ENCODE measurements at regions not wholly inside any gene's neighbourhood (a gene's known extent, or its start where the extent isn't known, plus 50 kb on each side); places are given as distances from the start of the nearest gene placed in this dataset.

DNA sequence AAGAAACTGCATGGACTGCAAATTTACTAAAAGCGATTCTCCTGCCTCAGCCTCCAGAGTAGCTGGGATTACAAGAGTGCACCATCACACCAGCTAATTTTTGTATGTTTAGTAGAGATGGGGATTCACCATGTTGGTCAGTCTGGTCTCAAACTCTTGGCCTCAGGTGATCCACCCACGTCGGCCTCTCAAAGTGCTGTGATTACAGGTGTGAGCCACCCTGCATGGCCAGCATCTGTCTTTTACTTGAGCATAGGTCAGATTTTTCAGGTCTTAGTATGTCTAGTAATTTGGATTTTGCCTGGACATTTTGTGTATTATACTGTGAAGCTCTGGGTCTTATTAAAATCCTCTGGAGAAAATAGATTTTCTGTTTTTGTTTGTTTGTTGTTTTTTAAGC is 277.8 kb upstream of the VLDLR start (continued):
- TF ChIP-seq ZNF114 (CRISPR knock-in tag; IDR thresholded peaks at IDR 0.05), result no peak
- TF ChIP-seq NANOG (IDR thresholded peaks at IDR 0.05; ENCODE audit: borderline replicate concordance), result no peak
- TF ChIP-seq, protein P1, sequence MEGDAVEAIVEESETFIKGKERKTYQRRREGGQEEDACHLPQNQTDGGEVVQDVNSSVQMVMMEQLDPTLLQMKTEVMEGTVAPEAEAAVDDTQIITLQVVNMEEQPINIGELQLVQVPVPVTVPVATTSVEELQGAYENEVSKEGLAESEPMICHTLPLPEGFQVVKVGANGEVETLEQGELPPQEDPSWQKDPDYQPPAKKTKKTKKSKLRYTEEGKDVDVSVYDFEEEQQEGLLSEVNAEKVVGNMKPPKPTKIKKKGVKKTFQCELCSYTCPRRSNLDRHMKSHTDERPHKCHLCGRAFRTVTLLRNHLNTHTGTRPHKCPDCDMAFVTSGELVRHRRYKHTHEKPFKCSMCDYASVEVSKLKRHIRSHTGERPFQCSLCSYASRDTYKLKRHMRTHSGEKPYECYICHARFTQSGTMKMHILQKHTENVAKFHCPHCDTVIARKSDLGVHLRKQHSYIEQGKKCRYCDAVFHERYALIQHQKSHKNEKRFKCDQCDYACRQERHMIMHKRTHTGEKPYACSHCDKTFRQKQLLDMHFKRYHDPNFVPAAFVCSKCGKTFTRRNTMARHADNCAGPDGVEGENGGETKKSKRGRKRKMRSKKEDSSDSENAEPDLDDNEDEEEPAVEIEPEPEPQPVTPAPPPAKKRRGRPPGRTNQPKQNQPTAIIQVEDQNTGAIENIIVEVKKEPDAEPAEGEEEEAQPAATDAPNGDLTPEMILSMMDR (conservative IDR thresholded peaks at IDR 0.05; ENCODE audit: low read depth in 2 of 2), result no peak
- no peak for TF ChIP-seq EZH2phosphoT487 (IDR thresholded peaks at IDR 0.05; ENCODE audit: unreplicated experiment)

DNA sequence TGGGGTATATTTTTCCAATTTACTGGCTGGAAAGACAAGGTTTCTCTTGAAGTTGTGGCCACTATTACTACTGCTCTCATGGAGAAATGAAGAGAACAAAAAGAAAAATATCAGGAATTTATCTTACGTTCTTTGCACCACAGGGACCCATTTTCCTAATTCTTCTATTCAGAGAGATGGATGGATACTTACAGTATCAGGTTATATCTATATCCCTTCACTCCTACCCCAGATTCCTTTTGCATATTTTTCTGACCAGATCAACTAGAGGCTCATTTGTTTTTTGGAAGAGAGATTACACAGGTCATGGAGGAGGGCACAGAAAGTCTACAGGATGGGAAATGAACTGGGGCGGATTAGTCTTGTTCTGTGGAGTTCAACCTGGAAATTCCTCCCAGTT is 277.2 kb upstream of the VLDLR start:
- H3K27ac Mint-ChIP-seq, result no peak overlapping the region
- TF ChIP-seq EZH2 (IDR thresholded peaks at IDR 0.05; ENCODE audit: low read depth, unreplicated experiment), result no peak
- TF ChIP-seq, protein P2, sequence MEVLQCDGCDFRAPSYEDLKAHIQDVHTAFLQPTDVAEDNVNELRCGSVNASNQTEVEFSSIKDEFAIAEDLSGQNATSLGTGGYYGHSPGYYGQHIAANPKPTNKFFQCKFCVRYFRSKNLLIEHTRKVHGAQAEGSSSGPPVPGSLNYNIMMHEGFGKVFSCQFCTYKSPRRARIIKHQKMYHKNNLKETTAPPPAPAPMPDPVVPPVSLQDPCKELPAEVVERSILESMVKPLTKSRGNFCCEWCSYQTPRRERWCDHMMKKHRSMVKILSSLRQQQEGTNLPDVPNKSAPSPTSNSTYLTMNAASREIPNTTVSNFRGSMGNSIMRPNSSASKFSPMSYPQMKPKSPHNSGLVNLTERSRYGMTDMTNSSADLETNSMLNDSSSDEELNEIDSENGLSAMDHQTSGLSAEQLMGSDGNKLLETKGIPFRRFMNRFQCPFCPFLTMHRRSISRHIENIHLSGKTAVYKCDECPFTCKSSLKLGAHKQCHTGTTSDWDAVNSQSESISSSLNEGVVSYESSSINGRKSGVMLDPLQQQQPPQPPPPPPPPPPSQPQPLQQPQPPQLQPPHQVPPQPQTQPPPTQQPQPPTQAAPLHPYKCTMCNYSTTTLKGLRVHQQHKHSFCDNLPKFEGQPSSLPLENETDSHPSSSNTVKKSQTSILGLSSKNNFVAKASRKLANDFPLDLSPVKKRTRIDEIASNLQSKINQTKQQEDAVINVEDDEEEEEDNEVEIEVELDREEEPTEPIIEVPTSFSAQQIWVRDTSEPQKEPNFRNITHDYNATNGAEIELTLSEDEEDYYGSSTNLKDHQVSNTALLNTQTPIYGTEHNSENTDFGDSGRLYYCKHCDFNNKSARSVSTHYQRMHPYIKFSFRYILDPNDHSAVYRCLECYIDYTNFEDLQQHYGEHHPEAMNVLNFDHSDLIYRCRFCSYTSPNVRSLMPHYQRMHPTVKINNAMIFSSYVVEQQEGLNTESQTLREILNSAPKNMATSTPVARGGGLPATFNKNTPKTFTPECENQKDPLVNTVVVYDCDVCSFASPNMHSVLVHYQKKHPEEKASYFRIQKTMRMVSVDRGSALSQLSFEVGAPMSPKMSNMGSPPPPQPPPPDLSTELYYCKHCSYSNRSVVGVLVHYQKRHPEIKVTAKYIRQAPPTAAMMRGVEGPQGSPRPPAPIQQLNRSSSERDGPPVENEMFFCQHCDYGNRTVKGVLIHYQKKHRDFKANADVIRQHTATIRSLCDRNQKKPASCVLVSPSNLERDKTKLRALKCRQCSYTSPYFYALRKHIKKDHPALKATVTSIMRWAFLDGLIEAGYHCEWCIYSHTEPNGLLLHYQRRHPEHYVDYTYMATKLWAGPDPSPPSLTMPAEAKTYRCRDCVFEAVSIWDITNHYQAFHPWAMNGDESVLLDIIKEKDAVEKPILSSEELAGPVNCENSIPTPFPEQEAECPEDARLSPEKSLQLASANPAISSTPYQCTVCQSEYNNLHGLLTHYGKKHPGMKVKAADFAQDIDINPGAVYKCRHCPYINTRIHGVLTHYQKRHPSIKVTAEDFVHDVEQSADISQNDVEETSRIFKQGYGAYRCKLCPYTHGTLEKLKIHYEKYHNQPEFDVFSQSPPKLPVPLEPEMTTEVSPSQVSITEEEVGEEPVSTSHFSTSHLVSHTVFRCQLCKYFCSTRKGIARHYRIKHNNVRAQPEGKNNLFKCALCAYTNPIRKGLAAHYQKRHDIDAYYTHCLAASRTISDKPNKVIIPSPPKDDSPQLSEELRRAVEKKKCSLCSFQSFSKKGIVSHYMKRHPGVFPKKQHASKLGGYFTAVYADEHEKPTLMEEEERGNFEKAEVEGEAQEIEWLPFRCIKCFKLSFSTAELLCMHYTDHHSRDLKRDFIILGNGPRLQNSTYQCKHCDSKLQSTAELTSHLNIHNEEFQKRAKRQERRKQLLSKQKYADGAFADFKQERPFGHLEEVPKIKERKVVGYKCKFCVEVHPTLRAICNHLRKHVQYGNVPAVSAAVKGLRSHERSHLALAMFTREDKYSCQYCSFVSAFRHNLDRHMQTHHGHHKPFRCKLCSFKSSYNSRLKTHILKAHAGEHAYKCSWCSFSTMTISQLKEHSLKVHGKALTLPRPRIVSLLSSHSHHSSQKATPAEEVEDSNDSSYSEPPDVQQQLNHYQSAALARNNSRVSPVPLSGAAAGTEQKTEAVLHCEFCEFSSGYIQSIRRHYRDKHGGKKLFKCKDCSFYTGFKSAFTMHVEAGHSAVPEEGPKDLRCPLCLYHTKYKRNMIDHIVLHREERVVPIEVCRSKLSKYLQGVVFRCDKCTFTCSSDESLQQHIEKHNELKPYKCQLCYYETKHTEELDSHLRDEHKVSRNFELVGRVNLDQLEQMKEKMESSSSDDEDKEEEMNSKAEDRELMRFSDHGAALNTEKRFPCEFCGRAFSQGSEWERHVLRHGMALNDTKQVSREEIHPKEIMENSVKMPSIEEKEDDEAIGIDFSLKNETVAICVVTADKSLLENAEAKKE (CRISPR knock-in tag; IDR thresholded peaks at IDR 0.05), result no peak
- no peak for TF ChIP-seq EZH2phosphoT487 (IDR thresholded peaks at IDR 0.05; ENCODE audit: unreplicated experiment)
- TF ChIP-seq, protein P1 (conservative IDR thresholded peaks at IDR 0.05; ENCODE audit: low read depth in 2 of 2), result no peak
- TF ChIP-seq, protein P3, sequence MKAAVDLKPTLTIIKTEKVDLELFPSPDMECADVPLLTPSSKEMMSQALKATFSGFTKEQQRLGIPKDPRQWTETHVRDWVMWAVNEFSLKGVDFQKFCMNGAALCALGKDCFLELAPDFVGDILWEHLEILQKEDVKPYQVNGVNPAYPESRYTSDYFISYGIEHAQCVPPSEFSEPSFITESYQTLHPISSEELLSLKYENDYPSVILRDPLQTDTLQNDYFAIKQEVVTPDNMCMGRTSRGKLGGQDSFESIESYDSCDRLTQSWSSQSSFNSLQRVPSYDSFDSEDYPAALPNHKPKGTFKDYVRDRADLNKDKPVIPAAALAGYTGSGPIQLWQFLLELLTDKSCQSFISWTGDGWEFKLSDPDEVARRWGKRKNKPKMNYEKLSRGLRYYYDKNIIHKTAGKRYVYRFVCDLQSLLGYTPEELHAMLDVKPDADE (IDR thresholded peaks at IDR 0.05), result no peak
- TF ChIP-seq ZNF114 (CRISPR knock-in tag; IDR thresholded peaks at IDR 0.05), result no peak
- no peak for TF ChIP-seq STAT1 (IDR thresholded peaks at IDR 0.05; ENCODE audit: unreplicated experiment)
- no peak for TF ChIP-seq JUNB (IDR thresholded peaks at IDR 0.05; ENCODE audit: unreplicated experiment)
- no peak for TF ChIP-seq NANOG (IDR thresholded peaks at IDR 0.05; ENCODE audit: borderline replicate concordance)
- TF ChIP-seq, protein P4, sequence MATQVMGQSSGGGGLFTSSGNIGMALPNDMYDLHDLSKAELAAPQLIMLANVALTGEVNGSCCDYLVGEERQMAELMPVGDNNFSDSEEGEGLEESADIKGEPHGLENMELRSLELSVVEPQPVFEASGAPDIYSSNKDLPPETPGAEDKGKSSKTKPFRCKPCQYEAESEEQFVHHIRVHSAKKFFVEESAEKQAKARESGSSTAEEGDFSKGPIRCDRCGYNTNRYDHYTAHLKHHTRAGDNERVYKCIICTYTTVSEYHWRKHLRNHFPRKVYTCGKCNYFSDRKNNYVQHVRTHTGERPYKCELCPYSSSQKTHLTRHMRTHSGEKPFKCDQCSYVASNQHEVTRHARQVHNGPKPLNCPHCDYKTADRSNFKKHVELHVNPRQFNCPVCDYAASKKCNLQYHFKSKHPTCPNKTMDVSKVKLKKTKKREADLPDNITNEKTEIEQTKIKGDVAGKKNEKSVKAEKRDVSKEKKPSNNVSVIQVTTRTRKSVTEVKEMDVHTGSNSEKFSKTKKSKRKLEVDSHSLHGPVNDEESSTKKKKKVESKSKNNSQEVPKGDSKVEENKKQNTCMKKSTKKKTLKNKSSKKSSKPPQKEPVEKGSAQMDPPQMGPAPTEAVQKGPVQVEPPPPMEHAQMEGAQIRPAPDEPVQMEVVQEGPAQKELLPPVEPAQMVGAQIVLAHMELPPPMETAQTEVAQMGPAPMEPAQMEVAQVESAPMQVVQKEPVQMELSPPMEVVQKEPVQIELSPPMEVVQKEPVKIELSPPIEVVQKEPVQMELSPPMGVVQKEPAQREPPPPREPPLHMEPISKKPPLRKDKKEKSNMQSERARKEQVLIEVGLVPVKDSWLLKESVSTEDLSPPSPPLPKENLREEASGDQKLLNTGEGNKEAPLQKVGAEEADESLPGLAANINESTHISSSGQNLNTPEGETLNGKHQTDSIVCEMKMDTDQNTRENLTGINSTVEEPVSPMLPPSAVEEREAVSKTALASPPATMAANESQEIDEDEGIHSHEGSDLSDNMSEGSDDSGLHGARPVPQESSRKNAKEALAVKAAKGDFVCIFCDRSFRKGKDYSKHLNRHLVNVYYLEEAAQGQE (IDR thresholded peaks at IDR 0.05; ENCODE audit: unreplicated experiment), result no peak

More for the DNA sequence above, 277.2 kb upstream of the VLDLR start:
- no peak overlapping the region; the same call in 1 of the 2 replicates for H2AFZ ChIP-seq
- ATAC-seq, result no peak
- H3K27me3 ChIP-seq (ENCODE audit: insufficient read depth), result no peaks in the 10 kb centered on the region
- peaks cover 33% of the 10 kb centered on the region for H3K9me2 ChIP-seq (ENCODE audit: insufficient read depth)
- no peak for DNase-seq (ENCODE audit: low spot score)
- H3K27me3 Mint-ChIP-seq (ENCODE audit: insufficient read depth, low read depth, poor library complexity), result no peaks in the 10 kb centered on the region
- no peaks in the 10 kb centered on the region for H3K79me2 ChIP-seq (replicated peaks; ENCODE audit: insufficient read depth)
- H3K27ac ChIP-seq (ENCODE audit: low read depth), result no peak overlapping the region
- no peaks in the 10 kb centered on the region for H3K4me1 Mint-ChIP-seq
- H3K4me3 Mint-ChIP-seq, result no peak overlapping the region
- H3K4me3 ChIP-seq, result no peak overlapping the region
- peaks cover 21% of the 10 kb centered on the region for H3K9me3 Mint-ChIP-seq
- H3F3A ChIP-seq (replicated peaks; ENCODE audit: low read depth), result no peaks in the 10 kb centered on the region
- H3K36me3 Mint-ChIP-seq (ENCODE audit: low read depth), result peaks cover 18% of the 10 kb centered on the region; the same call in 2 of the 3 replicates
- no peak overlapping the region for H3K4me2 ChIP-seq
- H4K20me1 ChIP-seq (replicated peaks; ENCODE audit: insufficient read depth), result no peaks in the 10 kb centered on the region
- H3K4me1 ChIP-seq (ENCODE audit: insufficient read depth), result no peaks in the 10 kb centered on the region
- H3K36me3 ChIP-seq (ENCODE audit: insufficient read depth), result 0 out of 2 replicates have a peak, but pooled peaks cover 6% of the 10 kb centered on the region
